HCT116 (cell line): ENCODE measurements at regions not wholly inside any gene's neighbourhood (a gene's known extent, or its start where the extent isn't known, plus 50 kb on each side); places are given as distances from the start of the nearest gene placed in this dataset.

ENCODE experiments used
- ATAC-seq: fragments of 200-7000 bp; cut with Tn5 transposase; 2 replicates; pipeline ENCODE4 v1.9.1; 2020; ENCODE audit warnings: mild to moderate bottlenecking, moderate library complexity
- BruUV-seq: library from RNA; stranded (reverse); fragments of 400-500 nt; replicated peaks from 2 replicates; lab custom pipeline; 2021; lab: Mats Ljungman, UMichigan
- CTCF ChIA-PET: fragments of 300-600 bp; sonication (Branson Sonifier 250); formaldehyde crosslinking; loops from one replicate; lab custom pipeline; 2021; ENCODE audit warnings: antibody characterized with exemption; lab: Charles Lee
- POLR2A ChIA-PET: fragments of 300-600, 350-600 bp; sonication (Branson Sonifier 250); formaldehyde crosslinking; loops from one replicate; lab custom pipeline; 2021; ENCODE audit warnings: antibody characterized with exemption; lab: Charles Lee
- RAD21 ChIA-PET, 2 experiments: fragments of 300-600 bp; sonication (Branson Sonifier 250); formaldehyde crosslinking; loops; one replicate each; lab custom pipeline; 2023; ENCODE audit warnings: low total read pairs in 2 of 2; ENCODE audit not compliant: uncharacterized antibody in 2 of 2, unreplicated experiment in 2 of 2, low non-redundant PET in 1 of 2; lab: Charles Lee
- DNase-seq: peaks from one replicate; pipeline ENCODE4 v3.0.0-alpha.2; 2010; ENCODE audit warnings: low read depth, low spot score
- H2AFZ ChIP-seq: fragments of 200-600 bp; shearing (Covaris generic), sonication (generic); 2 replicates; pipeline ENCODE4 v1.6.1; 2017; ENCODE audit warnings: low read depth, mixed run types, mixed read lengths, antibody characterized with exemption, low read length; ENCODE audit not compliant: poor library complexity, severe bottlenecking
- H3K27ac ChIP-seq: 2 replicates; pipeline ENCODE4 v1.5.1; 2012; ENCODE audit warnings: low read depth, low read length
- H3K27me3 ChIP-seq: fragments of 200-600 bp; sonication (generic); 2 replicates; pipeline ENCODE4 v1.6.1; 2016; ENCODE audit warnings: mixed run types, low read length, mixed read lengths; ENCODE audit not compliant: insufficient read depth
- H3K36me3 ChIP-seq, 2 experiments: fragments of 200-500 bp in 1 of 2; fragments of 200-600 bp in 1 of 2; sonication (Bioruptor generic) in 1 of 2; sonication (generic) in 1 of 2; 2 replicates each; pipeline versions ENCODE4 v1.5.1 to v1.6.1; 2014 to 2016; ENCODE audit warnings: low read length in 2 of 2, inconsistent platforms in 1 of 2, mixed read lengths in 1 of 2, mixed run types in 1 of 2; ENCODE audit not compliant: insufficient read depth in 2 of 2, control insufficient read depth in 1 of 2
- H3K4me1 ChIP-seq, 2 experiments: fragments of 200-600 bp in 1 of 2; sonication (generic) in 1 of 2; 2 replicates each; pipeline versions ENCODE4 v1.5.1 to v1.6.1; 2012 to 2017; ENCODE audit warnings: low read length in 2 of 2, inconsistent platforms in 1 of 2, mild to moderate bottlenecking in 1 of 2, mixed read lengths in 1 of 2, mixed run types in 1 of 2, moderate library complexity in 1 of 2; ENCODE audit not compliant: insufficient read depth in 2 of 2, control insufficient read depth in 1 of 2
- H3K4me2 ChIP-seq: fragments of 200-600 bp; sonication (generic); 2 replicates; pipeline ENCODE4 v1.6.1; 2017; ENCODE audit warnings: mixed run types, low read length, mixed read lengths
- H3K4me3 ChIP-seq, 2 experiments: fragments of 200-600 bp in 1 of 2; sonication (generic) in 1 of 2; replicated peaks in 1 of 2; 2 replicates each; pipeline ENCODE4 v1.5.1; 2011 to 2016; ENCODE audit warnings: low read length in 2 of 2, control low read depth in 1 of 2, low read depth in 1 of 2, mild to moderate bottlenecking in 1 of 2, mixed read lengths in 1 of 2, mixed run types in 1 of 2
- H3K79me2 ChIP-seq: fragments of 200-600 bp; sonication (generic); 2 replicates; pipeline ENCODE4 v1.6.1; 2017; ENCODE audit warnings: mild to moderate bottlenecking, mixed run types, low read length, moderate library complexity, mixed read lengths; ENCODE audit not compliant: insufficient read depth
- H3K9ac ChIP-seq: fragments of 200-600 bp; sonication (generic); 2 replicates; pipeline ENCODE4 v1.6.1; 2016; ENCODE audit warnings: low read length, mixed read lengths
- H3K9me2 ChIP-seq: fragments of 200-600 bp; sonication (generic), shearing (Covaris generic); 2 replicates; pipeline ENCODE4 v1.6.1; 2017; ENCODE audit warnings: mixed run types, mild to moderate bottlenecking, moderate library complexity; ENCODE audit not compliant: insufficient read depth
- H3K9me3 ChIP-seq, 2 experiments: fragments of 200-500 bp in 1 of 2; fragments of 200-600 bp in 1 of 2; sonication (Bioruptor generic) in 1 of 2; sonication (generic) in 1 of 2; 2 replicates each; pipeline ENCODE4 v1.6.1; 2014 to 2017; ENCODE audit warnings: low read length in 2 of 2, mixed read lengths in 2 of 2, inconsistent platforms in 1 of 2, low read depth in 1 of 2, mild to moderate bottlenecking in 1 of 2, mixed run types in 1 of 2, moderate library complexity in 1 of 2; ENCODE audit not compliant: control insufficient read depth in 1 of 2, insufficient read depth in 1 of 2
- H4K20me1 ChIP-seq: fragments of 200-600 bp; sonication (generic), shearing (Covaris generic); 2 replicates; pipeline ENCODE4 v1.6.1; 2017; ENCODE audit warnings: mixed run types, mild to moderate bottlenecking, moderate library complexity; ENCODE audit not compliant: insufficient read depth
- CEBPB ChIP-seq: IDR thresholded peaks from 2 replicates; pipeline ENCODE4 v1.6.1; 2012; ENCODE audit warnings: low read depth
- EGR1 ChIP-seq: IDR thresholded peaks from 2 replicates; pipeline ENCODE4 v1.6.1; 2012; ENCODE audit warnings: low read depth
- EZH2 ChIP-seq: fragments of 200-600 bp; sonication (generic); IDR thresholded peaks from 2 replicates; pipeline ENCODE4 v1.6.1; 2017; ENCODE audit warnings: antibody characterized with exemption, mixed run types
- EZH2phosphoT487 ChIP-seq: fragments of 200-600 bp; IDR thresholded peaks from 2 replicates; pipeline ENCODE4 v1.6.1; 2018; ENCODE audit warnings: antibody characterized with exemption, borderline replicate concordance
- FOSL1 ChIP-seq: IDR thresholded peaks from 2 replicates; pipeline ENCODE4 v1.6.1; 2012; ENCODE audit warnings: low read depth
- JUND ChIP-seq: IDR thresholded peaks from 2 replicates; pipeline ENCODE4 v1.6.1; 2012
- MAX ChIP-seq: IDR thresholded peaks from 2 replicates; pipeline ENCODE4 v1.6.1; 2012
- POLR2AphosphoS5 ChIP-seq: IDR thresholded peaks from 2 replicates; pipeline ENCODE4 v1.6.1; 2011; ENCODE audit warnings: mild to moderate bottlenecking, low read depth, low read length, moderate library complexity
- REST ChIP-seq: IDR thresholded peaks from 2 replicates; pipeline ENCODE4 v1.6.1; 2012; ENCODE audit warnings: low read depth
- TCF7L2 ChIP-seq: IDR thresholded peaks from 2 replicates; pipeline ENCODE4 v1.7.0; 2011; ENCODE audit warnings: borderline replicate concordance, inconsistent platforms; ENCODE audit not compliant: insufficient read depth, insufficient read length; ENCODE audit errors: extremely low read depth
- YY1 ChIP-seq: IDR thresholded peaks from 2 replicates; pipeline ENCODE4 v1.6.1; 2011; ENCODE audit warnings: low read length, low read depth, moderate library complexity, mild to moderate bottlenecking; ENCODE audit not compliant: insufficient replicate concordance; ENCODE audit errors: extremely low read depth
- ZFX ChIP-seq: fragments of 450-650 bp; IDR thresholded peaks from 2 replicates; pipeline ENCODE4 v1.6.1; 2017
- intact Hi-C: fragments of 100-400 bp; cut with micrococcal nuclease; formaldehyde crosslinking; loops from 2 replicates; pipeline ENCODE4 v1.10.0; 2022

- Histone ChIP-seq H4K20me1 (no peaks in the 10 kb centered on the region), H3K9ac (no peak overlapping the region), H2AFZ (no peak overlapping the region), H3K4me1 (peaks cover 29 to 60% of the 10 kb centered on the region in 2 experiments), H3K4me3 (no peak overlapping the region), H3K4me2 (peak overlapping the region; percentile 78), H3K27ac (peak overlapping the region; percentile 98), H3K9me3 (no peaks in the 10 kb centered on the region), H3K27me3 (no peaks in the 10 kb centered on the region), H3K79me2 (peaks cover 21% of the 10 kb centered on the region), H3K36me3 (no peaks in the 10 kb centered on the region)
- RAD21 ChIA-PET: no interaction called here
- no TSS peak for BruUV-seq
- DNase-seq: no peak
- ATAC-seq: no peak
- intact Hi-C loops: no loop called here
- no peak for TF ChIP-seq ZFX
- no peak for TF ChIP-seq YY1
- no peak for TF ChIP-seq EZH2phosphoT487
- no peak for TF ChIP-seq POLR2AphosphoS5
- TF ChIP-seq REST: no peak
- no peak for TF ChIP-seq EGR1
- TF ChIP-seq MAX: no peak
- TF ChIP-seq FOSL1: no peak
- no peak for TF ChIP-seq EZH2
- no peak for TF ChIP-seq TCF7L2
- no peak for TF ChIP-seq CEBPB
- TF ChIP-seq JUND: no peak
- TF ChIP-seq, all 23 proteins: peak for 0
- POLR2A ChIA-PET: interaction anchor here (1.0 to 2.0 kb wide), 3 partner anchors 16 to 111 kb away, joined by 4 to 5 read pairs (median 5); no protein-coding TSS in a partner anchor
- CTCF ChIA-PET: no interaction called here
- H3K9me2 ChIP-seq: no peaks in the 10 kb centered on the region
These were observed 114.6 kb upstream of the FAT1 start for GRCh38 chr4:186838295-186838694.
